Esophagus mucosa (tissue), 1 donor: ENCODE measurements at regions not wholly inside any gene's neighbourhood (a gene's known extent, or its start where the extent isn't known, plus 50 kb on each side); places are given as distances from the start of the nearest gene placed in this dataset.
"Not testable (repeated sequence)": the region's sequence is repeated elsewhere in the genome, so short reads cannot be mapped to it uniquely, and the experiment has no call there.

Experiments
- ATAC-seq: fragments of 200-7000 bp; cut with Tn5 transposase; one replicate; pipeline ENCODE4 v1.9.1; 2020
- donor health status: DM: yes; HTN: yes; CAD: no.

GRCh38 chr3:193938613-193939012 lies 197.3 kb upstream of the HES1 start:
- peak; percentile 47 for ATAC-seq

DNA sequence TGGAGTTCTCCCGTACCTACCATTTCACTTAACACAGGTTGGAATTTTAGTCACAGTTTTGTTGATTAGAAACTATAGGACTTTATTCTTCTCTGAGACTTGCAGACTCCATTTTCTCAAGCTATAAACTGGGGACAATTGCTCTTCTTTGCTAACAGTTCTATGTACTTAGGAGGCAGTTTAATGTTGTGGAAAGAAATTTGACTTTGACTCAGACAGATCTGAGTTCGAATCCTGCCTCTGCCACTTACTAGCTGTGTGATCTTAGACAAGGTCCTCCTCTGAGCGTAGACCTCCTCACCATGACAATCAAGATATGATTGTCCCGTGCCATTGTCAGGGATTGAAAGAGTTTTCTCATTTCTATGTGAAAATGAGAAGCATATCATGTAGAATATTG lies 196.4 kb upstream of the HES1 start:
- ATAC-seq: no peak

DNA sequence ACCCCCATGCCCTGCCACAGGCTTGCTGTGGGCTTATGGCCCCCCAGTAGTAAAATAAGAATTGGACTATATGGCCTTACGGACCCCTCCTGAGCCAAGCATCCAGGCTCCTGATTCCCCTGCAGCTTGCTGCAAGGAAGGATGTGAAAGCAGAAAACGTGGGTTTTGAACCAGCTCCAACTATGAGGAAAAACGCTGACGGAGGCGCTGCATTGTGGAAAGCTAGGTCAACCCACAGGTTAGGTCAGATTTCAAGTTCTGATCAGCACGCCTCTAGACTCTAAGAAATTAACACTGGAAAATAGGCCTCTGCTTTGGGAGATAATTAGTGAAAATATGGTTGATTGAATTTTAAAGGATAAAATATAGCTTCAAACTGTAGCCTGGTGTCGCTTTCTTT lies 195.4 kb upstream of the HES1 start:
- ATAC-seq: no peak

GRCh38 chr3:193941486-193941885 lies 194.5 kb upstream of the HES1 start:
- ATAC-seq: no peak

DNA sequence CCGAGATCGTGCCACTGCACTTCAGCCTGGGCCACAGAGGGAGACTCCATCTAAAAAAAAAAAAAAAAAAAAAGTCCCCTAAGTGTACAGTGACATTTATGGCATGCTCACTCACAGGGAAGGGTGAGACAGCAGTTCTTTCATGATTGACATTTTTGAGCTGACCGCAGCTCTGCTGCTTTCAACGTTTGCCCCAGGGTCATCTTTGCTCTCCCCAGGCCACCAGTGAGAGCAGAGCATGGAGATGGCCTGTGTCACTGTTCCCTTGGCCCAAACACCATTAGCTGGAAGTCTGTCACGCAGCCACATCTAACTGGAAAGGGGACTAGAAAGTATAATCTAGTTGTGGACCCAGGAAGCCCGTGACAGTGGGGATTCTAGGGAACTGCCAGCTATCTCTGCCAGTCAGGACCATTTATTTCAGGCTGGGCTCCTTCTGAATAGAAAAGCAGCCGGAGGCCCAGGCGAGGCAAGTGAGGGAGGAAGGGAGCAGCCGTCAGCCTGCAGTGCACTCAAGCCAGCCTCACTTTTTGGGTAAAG lies 193.4 kb upstream of the HES1 start:
- ATAC-seq: no peak

- ATAC-seq: no peak
Observed at GRCh38 chr3:193943200-193943599, 192.7 kb upstream of the HES1 start.

GRCh38 chr3:193943851-193944517 lies 192.0 kb upstream of the HES1 start:
- ATAC-seq: no peak

GRCh38 chr3:193944518-193944884 lies 191.4 kb upstream of the HES1 start:
- peak; percentile 52 for ATAC-seq

GRCh38 chr3:193945143-193945542 lies 190.8 kb upstream of the HES1 start:
- no peak for ATAC-seq

DNA sequence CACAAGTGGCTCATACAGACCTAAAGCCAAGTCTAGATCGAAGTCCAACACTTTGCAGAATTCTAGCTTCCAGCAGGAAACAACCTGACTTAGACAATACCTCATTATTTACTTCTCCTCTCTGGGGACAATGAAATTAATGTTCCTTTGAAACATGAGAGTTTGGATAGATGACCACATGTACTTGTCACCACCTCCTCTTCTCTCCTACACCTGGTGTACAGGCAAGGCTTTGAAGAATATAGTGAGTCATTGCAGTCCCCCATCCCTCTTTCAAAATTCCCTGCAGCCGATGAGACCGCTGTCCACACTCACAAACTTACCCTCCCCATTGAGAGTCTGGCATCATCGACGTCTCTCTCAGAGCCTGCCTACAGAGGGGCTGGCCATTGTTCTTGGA lies 189.0 kb upstream of the HES1 start:
- ATAC-seq: peak; percentile 30

GRCh38 chr3:193947596-193947995 lies 188.4 kb upstream of the HES1 start:
- no peak for ATAC-seq

GRCh38 chr3:193948459-193948858 lies 187.5 kb upstream of the HES1 start:
- no peak for ATAC-seq

GRCh38 chr3:193951859-193952258 lies 184.1 kb upstream of the HES1 start:
- peak; percentile 84 for ATAC-seq

- no peak for ATAC-seq
Observed at GRCh38 chr3:193954752-193955151, 181.2 kb upstream of the HES1 start.

DNA sequence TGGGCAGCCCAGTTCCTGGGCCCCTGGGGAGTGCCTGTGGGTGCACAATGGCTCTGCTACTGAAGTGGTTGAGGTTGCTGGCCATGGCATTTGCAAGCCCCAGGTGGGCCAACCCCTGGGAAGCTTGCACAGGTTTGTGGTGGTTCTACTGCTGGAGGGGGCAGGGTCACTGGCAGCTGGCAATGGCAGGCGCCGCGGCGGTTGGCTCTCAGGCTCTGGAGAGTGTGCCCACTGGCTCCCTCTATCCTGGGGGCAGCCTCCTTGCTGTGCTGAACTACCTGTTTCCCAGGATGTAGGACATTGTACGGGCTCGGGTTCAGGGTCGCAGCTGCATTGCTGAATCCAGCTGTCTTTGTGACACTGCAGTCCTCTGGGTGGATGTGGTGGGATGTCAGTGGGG lies 180.2 kb upstream of the HES1 start:
- ATAC-seq: no peak

GRCh38 chr3:193959861-193960260 lies 176.1 kb upstream of the HES1 start:
- ATAC-seq: no peak

DNA sequence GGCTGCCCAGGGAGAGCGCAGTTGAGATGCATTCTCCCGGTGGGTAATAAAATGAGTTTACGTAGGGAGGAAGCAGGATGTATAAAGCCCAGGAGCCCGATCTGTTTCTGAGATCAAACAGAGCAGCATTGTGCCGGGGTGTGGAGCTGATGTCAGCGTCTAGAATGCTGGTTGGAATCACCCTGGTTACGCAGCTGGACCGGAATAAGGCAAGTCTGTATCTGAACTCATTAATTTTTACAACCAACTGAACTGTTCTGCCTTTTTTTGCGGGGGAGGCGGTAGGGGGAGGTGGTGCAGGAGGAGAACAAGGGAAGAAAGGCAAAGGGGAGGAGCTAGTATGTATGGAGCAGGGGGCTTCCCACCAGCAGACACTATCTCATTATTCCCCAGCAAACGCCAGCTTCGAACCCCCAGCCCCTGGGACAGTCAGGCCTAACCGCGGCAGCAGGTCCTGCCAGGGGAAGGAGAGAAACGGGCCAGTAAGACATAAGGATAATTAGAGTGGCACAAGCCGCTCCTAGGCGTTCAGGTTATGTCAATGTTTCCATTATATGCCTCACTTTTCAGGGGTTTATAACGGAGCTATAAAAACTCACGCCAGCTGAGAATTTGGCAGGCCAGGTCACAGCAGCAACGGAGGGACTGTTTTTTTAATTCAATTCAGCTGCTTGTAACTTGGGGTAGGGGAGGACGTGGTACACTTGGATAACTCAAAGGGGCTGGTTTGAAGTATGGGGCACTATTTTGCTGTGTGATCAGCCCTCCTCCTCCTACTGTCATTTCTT lies 175.3 kb upstream of the HES1 start:
- ATAC-seq: no peak

DNA sequence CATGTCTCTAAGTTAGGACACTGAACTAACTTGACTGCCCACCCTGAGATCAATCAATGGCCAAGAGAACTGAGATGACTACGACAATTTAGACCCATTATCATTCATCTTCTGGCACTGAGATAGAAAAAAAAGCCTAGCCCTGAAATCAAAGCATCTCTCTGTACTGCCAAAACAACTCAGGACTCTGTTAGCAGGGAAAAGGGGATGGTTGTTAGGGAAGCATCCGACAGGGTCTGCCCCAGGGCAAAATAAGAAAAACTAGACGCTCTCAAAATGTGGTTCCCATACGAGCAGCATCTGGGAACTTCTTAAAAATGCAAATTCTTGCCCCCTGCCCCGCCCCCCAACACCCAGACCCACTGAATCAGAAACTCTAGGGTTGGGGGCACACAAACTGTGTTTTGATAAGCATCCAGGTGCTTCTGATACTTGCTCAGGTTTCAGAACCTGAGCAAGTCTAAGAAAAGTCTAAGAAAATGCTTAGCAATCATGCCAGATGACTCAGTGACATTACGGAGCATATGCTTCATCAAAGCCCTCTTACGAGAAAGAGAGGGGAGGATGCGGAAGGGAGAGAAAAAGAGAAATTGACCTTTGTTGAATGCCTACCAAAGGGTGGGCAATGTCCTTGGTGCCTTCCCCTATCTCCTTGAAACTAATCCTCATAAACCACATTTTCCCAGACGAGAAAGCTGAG lies 172.8 kb upstream of the HES1 start:
- peak; percentile 65 for ATAC-seq

GRCh38 chr3:193963808-193964516 lies 172.0 kb upstream of the HES1 start:
- peak; percentile 60 for ATAC-seq

DNA sequence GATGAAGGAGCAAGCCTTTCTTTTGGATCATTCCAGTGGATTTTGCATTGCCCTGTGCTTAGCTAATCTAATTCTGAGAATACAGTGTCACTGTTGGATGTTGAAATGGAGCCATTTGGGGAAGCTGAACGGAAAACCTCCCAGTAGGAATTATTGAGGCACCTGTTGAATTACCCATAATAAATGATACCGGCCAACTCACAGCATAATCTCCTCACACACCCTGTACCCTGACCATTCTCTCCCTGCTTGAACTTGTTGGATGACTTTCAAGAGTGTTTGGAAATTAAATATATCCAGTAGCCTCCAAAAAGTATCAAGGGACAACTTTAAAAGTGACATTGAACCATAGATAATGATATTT lies 171.4 kb upstream of the HES1 start:
- peak; percentile 47 for ATAC-seq

DNA sequence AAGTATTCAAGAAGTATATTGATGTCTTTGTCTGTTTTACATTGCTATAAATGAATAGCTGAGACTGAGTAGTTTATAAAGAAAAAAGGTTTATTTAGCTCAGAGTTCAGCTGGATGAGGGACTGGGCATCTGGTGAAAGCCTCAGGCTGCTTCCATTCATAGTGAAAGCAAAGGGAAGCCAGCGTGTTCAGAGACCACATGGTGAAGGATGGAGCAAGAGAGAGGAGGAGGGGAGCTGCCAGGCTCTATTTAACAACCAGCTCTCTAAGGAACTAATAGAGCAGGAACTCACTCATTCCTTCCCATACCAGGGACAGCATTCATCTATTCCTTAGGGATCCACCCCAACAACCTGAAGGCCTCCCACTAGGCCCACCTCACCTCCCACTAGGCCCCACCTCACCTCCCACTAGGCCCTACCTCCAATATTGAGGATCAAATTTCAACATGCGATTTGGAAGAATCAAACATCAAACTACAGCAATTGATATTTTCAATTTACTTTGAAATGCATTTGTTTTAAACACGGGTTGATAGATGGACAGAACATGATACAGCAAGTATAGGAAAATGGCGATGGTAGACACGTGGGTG lies 167.5 kb upstream of the HES1 start:
- no peak for ATAC-seq

DNA sequence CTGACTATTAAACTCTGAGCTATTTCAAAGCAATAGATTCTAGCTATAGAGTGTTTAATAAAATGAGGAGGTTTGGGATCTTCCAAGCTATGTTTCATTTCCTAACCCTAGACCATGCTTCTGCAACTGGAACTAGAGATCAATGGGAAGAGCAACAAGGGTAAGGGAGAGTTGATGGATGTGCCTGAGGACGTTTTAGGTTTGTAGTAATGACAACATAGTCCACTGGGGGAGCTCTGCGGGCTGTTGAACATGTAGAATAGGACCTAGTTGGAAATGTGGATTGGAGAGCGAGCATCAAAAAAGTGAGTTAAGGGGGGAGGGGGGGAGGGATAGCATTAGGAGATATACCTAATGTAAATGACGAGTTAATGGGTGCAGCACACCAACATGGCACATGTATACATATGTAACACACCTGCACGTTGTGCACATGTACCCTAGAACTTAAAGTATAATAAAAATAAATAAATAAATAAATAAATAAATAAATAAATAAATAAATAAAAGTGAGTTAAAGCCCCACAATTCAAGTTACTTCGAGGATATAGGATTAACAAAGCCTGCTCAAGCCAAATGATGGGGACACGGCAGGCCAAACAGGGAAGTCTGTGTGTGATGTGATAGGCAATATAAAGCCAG lies 165.7 kb upstream of the HES1 start:
- not testable (repeated sequence) for ATAC-seq
